ENCODE measurements at regions not wholly inside any gene's neighbourhood (a gene's known extent, or its start where the extent isn't known, plus 50 kb on each side); places are given as distances from the start of the nearest gene placed in this dataset.

DNA sequence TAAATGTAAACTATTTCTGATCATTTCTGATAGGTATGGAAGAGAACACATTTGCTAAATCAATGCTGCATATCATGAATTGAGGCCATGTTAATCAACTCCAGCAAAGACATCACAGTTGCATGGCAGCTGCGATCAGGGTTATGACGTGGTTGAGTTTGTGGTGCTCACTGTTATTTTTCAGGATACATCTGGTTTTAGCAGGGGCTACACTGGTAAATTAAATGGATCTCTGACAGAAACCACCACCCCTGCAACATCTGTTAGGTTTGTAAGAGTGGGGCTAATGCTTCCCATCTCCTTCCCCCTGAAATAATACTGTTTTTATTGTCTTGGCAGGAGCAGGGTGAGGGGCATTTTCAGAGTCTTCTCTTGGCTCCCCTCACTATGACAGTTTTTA, 444.4 kb upstream of the ZNF507 start:
- no peak overlapping the region for H3K4me3 ChIP-seq (replicated peaks in 1 of 3; ENCODE audit: insufficient read depth in 1 of 3, low read depth in 2 of 3, low read length in 3 of 3)
- H3K27ac ChIP-seq (ENCODE audit: extremely low read length, insufficient read depth, low read length), result no peak overlapping the region
- POLR2A ChIA-PET, result no interaction called here
- H3K4me2 ChIP-seq (ENCODE audit: low read depth, low read length), result no peak overlapping the region
- FAIRE-seq, result no peak
- no peak for ATAC-seq
- peaks cover 84% of the 10 kb centered on the region for H3K9me3 ChIP-seq (ENCODE audit: low read length)
- H2AFZ ChIP-seq (ENCODE audit: low read length), result no peak overlapping the region
- no TSS peak for BruUV-seq (replicated peaks)
- in situ Hi-C loops (cut with HindIII; ENCODE audit: extremely low pct_ligation_motif_present, low pct_unique_long_range_greater_than_20kb), result no loop called here
- 62% methylated on average over 2 of the region's 2 CpGs for WGBS (ENCODE audit: low lambda C conversion rate)
- no peaks in the 10 kb centered on the region for H4K20me1 ChIP-seq (ENCODE audit: insufficient read depth, low read length)
- H3K27me3 ChIP-seq (ENCODE audit: control insufficient read depth in 1 of 2, insufficient read depth in 2 of 2, low read length in 2 of 2), result no peaks in the 10 kb centered on the region
- H3K79me2 ChIP-seq (ENCODE audit: insufficient read depth, low read length), result no peaks in the 10 kb centered on the region
- H3K9ac ChIP-seq (ENCODE audit: insufficient read depth, low read depth, low read length), result no peak overlapping the region
- no peak for DNase-seq (ENCODE audit: low spot score)
- no peaks in the 10 kb centered on the region for H3K4me1 ChIP-seq (ENCODE audit: insufficient read depth, low read length)
- TF ChIP-seq SCMH1 (CRISPR knock-in tag; IDR thresholded peaks at IDR 0.05; ENCODE audit: borderline replicate concordance), result no peak
- TF ChIP-seq U2AF1 (optimal IDR thresholded peaks at IDR 0.05; ENCODE audit: low read depth, low read length), result no peak
- TF ChIP-seq NFE2 (CRISPR knock-in tag; IDR thresholded peaks at IDR 0.05), result no peak
- TF ChIP-seq ZNF563 (CRISPR knock-in tag; IDR thresholded peaks at IDR 0.05), result no peak
- no peak for TF ChIP-seq ZNF160 (CRISPR knock-in tag; IDR thresholded peaks at IDR 0.05)
- TF ChIP-seq POGZ (CRISPR knock-in tag; IDR thresholded peaks at IDR 0.05), result no peak
- TF ChIP-seq ZNF674 (CRISPR knock-in tag; IDR thresholded peaks at IDR 0.05; ENCODE audit: low read depth), result no peak
- TF ChIP-seq, protein P1, sequence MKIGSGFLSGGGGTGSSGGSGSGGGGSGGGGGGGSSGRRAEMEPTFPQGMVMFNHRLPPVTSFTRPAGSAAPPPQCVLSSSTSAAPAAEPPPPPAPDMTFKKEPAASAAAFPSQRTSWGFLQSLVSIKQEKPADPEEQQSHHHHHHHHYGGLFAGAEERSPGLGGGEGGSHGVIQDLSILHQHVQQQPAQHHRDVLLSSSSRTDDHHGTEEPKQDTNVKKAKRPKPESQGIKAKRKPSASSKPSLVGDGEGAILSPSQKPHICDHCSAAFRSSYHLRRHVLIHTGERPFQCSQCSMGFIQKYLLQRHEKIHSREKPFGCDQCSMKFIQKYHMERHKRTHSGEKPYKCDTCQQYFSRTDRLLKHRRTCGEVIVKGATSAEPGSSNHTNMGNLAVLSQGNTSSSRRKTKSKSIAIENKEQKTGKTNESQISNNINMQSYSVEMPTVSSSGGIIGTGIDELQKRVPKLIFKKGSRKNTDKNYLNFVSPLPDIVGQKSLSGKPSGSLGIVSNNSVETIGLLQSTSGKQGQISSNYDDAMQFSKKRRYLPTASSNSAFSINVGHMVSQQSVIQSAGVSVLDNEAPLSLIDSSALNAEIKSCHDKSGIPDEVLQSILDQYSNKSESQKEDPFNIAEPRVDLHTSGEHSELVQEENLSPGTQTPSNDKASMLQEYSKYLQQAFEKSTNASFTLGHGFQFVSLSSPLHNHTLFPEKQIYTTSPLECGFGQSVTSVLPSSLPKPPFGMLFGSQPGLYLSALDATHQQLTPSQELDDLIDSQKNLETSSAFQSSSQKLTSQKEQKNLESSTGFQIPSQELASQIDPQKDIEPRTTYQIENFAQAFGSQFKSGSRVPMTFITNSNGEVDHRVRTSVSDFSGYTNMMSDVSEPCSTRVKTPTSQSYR (CRISPR knock-in tag; IDR thresholded peaks at IDR 0.05; ENCODE audit: borderline replicate concordance), result no peak
- TF ChIP-seq NKX3-1 (CRISPR knock-in tag; IDR thresholded peaks at IDR 0.05), result no peak
- TF ChIP-seq, protein P2, sequence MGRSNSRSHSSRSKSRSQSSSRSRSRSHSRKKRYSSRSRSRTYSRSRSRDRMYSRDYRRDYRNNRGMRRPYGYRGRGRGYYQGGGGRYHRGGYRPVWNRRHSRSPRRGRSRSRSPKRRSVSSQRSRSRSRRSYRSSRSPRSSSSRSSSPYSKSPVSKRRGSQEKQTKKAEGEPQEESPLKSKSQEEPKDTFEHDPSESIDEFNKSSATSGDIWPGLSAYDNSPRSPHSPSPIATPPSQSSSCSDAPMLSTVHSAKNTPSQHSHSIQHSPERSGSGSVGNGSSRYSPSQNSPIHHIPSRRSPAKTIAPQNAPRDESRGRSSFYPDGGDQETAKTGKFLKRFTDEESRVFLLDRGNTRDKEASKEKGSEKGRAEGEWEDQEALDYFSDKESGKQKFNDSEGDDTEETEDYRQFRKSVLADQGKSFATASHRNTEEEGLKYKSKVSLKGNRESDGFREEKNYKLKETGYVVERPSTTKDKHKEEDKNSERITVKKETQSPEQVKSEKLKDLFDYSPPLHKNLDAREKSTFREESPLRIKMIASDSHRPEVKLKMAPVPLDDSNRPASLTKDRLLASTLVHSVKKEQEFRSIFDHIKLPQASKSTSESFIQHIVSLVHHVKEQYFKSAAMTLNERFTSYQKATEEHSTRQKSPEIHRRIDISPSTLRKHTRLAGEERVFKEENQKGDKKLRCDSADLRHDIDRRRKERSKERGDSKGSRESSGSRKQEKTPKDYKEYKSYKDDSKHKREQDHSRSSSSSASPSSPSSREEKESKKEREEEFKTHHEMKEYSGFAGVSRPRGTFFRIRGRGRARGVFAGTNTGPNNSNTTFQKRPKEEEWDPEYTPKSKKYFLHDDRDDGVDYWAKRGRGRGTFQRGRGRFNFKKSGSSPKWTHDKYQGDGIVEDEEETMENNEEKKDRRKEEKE (IDR thresholded peaks at IDR 0.05), result no peak
- TF ChIP-seq, protein P3, sequence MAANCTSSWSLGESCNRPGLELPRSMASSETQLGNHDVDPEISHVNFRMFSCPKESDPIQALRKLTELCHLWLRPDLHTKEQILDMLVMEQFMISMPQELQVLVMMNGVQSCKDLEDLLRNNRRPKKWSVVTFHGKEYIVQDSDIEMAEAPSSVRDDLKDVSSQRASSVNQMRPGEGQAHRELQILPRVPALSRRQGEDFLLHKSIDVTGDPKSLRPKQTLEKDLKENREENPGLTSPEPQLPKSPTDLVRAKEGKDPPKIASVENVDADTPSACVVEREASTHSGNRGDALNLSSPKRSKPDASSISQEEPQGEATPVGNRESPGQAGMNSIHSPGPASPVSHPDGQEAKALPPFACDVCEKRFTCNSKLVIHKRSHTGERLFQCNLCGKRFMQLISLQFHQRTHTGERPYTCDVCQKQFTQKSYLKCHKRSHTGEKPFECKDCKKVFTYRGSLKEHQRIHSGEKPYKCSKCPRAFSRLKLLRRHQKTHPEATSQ (CRISPR knock-in tag; IDR thresholded peaks at IDR 0.05; ENCODE audit: borderline replicate concordance), result no peak
- no peak for TF ChIP-seq FOXC1 (CRISPR knock-in tag; IDR thresholded peaks at IDR 0.05; ENCODE audit: borderline replicate concordance)
- no peak for TF ChIP-seq FLYWCH1 (CRISPR knock-in tag; IDR thresholded peaks at IDR 0.05)
- TF ChIP-seq ZFAT (CRISPR knock-in tag; conservative IDR thresholded peaks at IDR 0.05), result no peak
- no peaks in the 10 kb centered on the region for H3K36me3 ChIP-seq (replicated peaks in 1 of 2; ENCODE audit: control insufficient read depth in 1 of 2, insufficient read depth in 2 of 2, low read length in 2 of 2)
- intact Hi-C loops (cut with micrococcal nuclease; ENCODE audit: unreplicated experiment), result no loop called here
- CTCF ChIA-PET (ENCODE audit: low intra/inter-chr PET ratio, low total read pairs), result no interaction called here

Measured in HepG2 (cell line).